ENCODE measurements at regions not wholly inside any gene's neighbourhood (a gene's known extent, or its start where the extent isn't known, plus 50 kb on each side); places are given as distances from the start of the nearest gene placed in this dataset.

DNA sequence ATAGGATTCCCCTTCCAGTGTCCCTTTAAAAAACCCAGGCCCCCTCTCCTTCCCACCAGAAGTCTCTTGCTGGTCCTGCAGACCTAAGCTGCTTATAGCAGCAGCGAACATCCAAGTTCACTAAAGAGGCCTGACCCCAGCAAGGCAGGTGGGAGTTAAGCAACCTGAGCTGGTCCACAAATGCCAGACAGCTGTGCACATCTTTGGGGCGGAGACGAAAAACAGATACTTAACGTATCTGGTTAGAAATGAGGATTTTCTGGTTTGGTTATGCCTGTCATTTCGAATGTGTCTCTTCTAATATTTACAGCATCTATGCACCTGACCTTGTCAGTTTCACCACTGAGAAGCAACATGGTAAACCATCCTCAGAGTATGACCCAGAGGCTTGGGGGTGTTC lies 87.8 kb downstream of the SLC2A10 start:
- H3K36me3 ChIP-seq: no peaks in the 10 kb centered on the region
- no peaks in the 10 kb centered on the region for H3K4me1 ChIP-seq
- no peaks in the 10 kb centered on the region for H3K9me3 ChIP-seq
- TF ChIP-seq, protein P1, sequence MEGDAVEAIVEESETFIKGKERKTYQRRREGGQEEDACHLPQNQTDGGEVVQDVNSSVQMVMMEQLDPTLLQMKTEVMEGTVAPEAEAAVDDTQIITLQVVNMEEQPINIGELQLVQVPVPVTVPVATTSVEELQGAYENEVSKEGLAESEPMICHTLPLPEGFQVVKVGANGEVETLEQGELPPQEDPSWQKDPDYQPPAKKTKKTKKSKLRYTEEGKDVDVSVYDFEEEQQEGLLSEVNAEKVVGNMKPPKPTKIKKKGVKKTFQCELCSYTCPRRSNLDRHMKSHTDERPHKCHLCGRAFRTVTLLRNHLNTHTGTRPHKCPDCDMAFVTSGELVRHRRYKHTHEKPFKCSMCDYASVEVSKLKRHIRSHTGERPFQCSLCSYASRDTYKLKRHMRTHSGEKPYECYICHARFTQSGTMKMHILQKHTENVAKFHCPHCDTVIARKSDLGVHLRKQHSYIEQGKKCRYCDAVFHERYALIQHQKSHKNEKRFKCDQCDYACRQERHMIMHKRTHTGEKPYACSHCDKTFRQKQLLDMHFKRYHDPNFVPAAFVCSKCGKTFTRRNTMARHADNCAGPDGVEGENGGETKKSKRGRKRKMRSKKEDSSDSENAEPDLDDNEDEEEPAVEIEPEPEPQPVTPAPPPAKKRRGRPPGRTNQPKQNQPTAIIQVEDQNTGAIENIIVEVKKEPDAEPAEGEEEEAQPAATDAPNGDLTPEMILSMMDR (IDR thresholded peaks at IDR 0.05): no peak
- no peak overlapping the region for H3K4me3 ChIP-seq
- H3K27ac ChIP-seq: no peak overlapping the region
- intact Hi-C loops (cut with DNase I; ENCODE audit: low total_unique reads): no loop called here
- peaks cover 0 to 38% of the 10 kb centered on the region in 2 donors for H3K27me3 ChIP-seq
- no peak for DNase-seq

GRCh38 chr20:46798430-46798829 lies 89.0 kb downstream of the SLC2A10 start:
- Histone ChIP-seq H3K9me3 (no peaks in the 10 kb centered on the region), H3K4me1 (no peaks in the 10 kb centered on the region), H3K27ac (no peak overlapping the region), H3K27me3 (peaks cover 0 to 38% of the 10 kb centered on the region in 2 donors), H3K36me3 (no peaks in the 10 kb centered on the region), H3K4me3 (no peak overlapping the region)
- intact Hi-C loops (cut with DNase I; ENCODE audit: low total_unique reads): no loop called here
- TF ChIP-seq, protein P1 (IDR thresholded peaks at IDR 0.05): no peak
- DNase-seq: no peak

DNA sequence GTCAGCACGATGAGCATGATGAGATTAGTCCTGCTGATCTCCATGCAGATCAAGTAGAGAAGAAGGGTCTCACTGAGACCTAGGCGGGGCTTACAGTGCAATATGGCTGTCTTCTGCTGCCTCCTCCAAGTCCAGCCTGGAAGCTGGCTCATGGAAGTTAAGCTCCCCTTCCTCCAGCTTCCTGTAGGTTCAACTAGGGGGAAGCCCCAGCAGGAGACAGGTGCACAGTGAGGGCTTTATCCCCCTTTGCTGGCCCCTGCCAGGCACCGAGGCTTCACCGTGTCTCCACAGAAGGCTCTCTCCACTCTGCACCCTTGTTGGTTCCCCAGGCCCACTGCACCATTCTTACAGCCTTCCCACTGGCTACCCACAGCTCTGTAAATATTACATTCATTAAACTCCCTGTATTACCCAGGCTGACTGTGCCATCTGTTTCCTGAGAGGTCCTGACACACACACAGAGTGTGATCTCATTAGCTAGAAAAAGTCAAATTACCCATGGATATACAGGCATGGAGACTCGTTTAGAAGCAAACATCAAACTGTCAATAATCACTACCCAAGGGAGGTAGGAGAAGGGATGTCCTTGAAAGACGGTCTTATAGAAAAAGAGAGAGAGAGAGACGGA lies 90.4 kb downstream of the SLC2A10 start:
- DNase-seq: no peak
- intact Hi-C loops (cut with DNase I; ENCODE audit: low total_unique reads): no loop called here
- TF ChIP-seq, protein P1 (IDR thresholded peaks at IDR 0.05): no peak
- Histone ChIP-seq H3K27me3 (peaks cover 0 to 30% of the 10 kb centered on the region in 2 donors), H3K4me3 (no peak overlapping the region), H3K9me3 (no peaks in the 10 kb centered on the region), H3K4me1 (no peaks in the 10 kb centered on the region), H3K36me3 (no peaks in the 10 kb centered on the region), H3K27ac (no peak overlapping the region)

GRCh38 chr20:46800409-46800804 lies 91.0 kb downstream of the SLC2A10 start:
- TF ChIP-seq, protein P1 (IDR thresholded peaks at IDR 0.05): no peak
- Histone ChIP-seq H3K4me1 (no peaks in the 10 kb centered on the region), H3K27me3 (peaks cover 0 to 25% of the 10 kb centered on the region in 2 donors), H3K27ac (no peak overlapping the region), H3K9me3 (no peaks in the 10 kb centered on the region), H3K4me3 (no peak overlapping the region), H3K36me3 (no peaks in the 10 kb centered on the region)
- intact Hi-C loops (cut with DNase I; ENCODE audit: low total_unique reads): no loop called here
- DNase-seq: no peak

DNA sequence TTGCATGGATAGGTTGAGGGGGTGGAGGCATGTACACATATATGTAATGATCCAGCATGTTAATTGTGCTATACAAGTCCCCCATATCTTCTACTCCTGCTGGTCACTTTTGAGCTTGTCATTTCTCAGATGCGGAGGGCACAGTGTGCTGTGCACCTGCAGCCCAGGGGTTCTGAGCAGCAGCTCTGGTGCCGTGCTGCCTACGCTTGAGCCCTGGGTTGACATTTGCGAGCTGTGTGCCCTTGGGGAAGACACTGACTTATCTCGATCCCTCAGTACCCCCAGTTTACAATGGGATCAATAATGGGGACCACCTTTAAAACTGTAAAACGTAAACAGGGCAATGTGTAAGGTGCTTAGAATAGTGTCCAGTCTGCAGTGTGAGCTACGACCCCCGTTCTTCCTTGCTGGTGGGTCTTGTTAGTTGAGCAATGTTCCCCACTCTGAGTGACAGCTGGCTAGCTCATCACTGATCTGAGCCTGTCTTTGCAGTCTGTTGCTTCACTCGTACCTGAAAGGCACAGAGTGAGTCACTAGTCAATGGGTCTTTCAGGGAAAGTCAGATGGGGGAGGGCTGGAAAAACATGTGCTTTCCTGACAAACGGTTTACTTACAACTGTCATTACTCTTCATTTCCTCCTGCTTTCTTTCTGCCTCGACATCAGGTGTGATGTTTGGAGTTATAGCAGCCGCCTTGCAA lies 91.7 kb downstream of the SLC2A10 start:
- Histone ChIP-seq H3K4me1 (no peaks in the 10 kb centered on the region), H3K9me3 (no peaks in the 10 kb centered on the region), H3K27ac (no peak overlapping the region), H3K27me3 (peaks cover 0 to 18% of the 10 kb centered on the region in 2 donors), H3K4me3 (no peak overlapping the region), H3K36me3 (no peaks in the 10 kb centered on the region)
- DNase-seq: no peak
- TF ChIP-seq, protein P1 (IDR thresholded peaks at IDR 0.05): no peak
- intact Hi-C loops (cut with DNase I; ENCODE audit: low total_unique reads): no loop called here
